ENCODE measurements at regions not wholly inside any gene's neighbourhood (a gene's known extent, or its start where the extent isn't known, plus 50 kb on each side); places are given as distances from the start of the nearest gene placed in this dataset.

DNA sequence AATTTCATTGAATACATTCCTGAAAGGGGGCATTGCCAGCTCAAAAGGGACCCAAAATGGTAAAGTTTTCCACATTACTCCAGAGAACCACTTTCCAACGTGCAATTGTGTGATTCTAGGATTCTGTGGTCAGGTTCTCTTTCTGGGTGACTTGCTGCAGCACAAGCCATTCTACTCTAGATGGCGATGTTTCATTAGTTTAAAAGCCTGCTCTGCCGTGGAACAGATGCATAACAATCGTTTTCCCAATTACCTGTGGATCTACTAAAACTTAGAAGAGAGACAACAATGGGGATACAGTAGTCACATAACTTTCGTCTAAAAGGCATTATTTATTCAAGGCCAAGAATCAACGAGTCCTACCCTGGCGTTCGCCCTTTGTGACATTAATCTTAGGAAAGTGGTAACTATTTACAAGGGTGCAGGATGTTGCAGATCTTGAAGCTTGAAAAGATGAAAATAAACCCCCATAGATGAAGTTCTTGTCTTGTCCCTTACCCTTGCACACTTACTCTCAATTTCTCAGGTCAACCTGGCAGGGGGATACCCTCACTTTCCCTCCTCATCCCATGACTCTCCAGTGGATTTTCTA, 400.9 kb downstream of the SNAPC1 start:
- intact Hi-C loops (cut with micrococcal nuclease), result loop anchor here (1.0 kb wide), 1 partner anchor 1113 kb away; no protein-coding TSS in a partner anchor
- POLR2A ChIA-PET, result no interaction called here
- FAIRE-seq, result peak; percentile 61

More for the DNA sequence above, 400.9 kb downstream of the SNAPC1 start:
- Histone ChIP-seq H3K27ac (ENCODE audit: extremely low read depth, low read depth, low read length) (no peak overlapping the region), H3K4me1 (replicated peaks in 1 of 2; ENCODE audit: control insufficient read depth in 2 of 2, insufficient read depth in 2 of 2, low read length in 2 of 2) (no peaks in the 10 kb centered on the region), H3K9ac (ENCODE audit: insufficient read depth in 1 of 2, low read depth in 2 of 2, low read length in 2 of 2) (no peak overlapping the region), H3K27me3 (ENCODE audit: control insufficient read depth in 2 of 2, insufficient read depth in 2 of 2, low read length in 2 of 2) (no peaks in the 10 kb centered on the region), H3K4me2 (ENCODE audit: insufficient read depth, low read length) (no peak overlapping the region), H3K4me3 (no peak overlapping the region), H3K9me3 (replicated peaks; ENCODE audit: control insufficient read depth, insufficient read depth, low read depth, low read length) (no peaks in the 10 kb centered on the region), H4K20me1 (replicated peaks; ENCODE audit: control insufficient read depth, insufficient read depth, low read length) (no peaks in the 10 kb centered on the region), H3K36me3 (ENCODE audit: control insufficient read depth, insufficient read depth, low read length) (no peaks in the 10 kb centered on the region), H3K9me1 (ENCODE audit: control insufficient read depth, insufficient read depth, low read length) (no peaks in the 10 kb centered on the region), H2AFZ (ENCODE audit: low read depth, low read length) (no peak overlapping the region), H3K79me2 (ENCODE audit: control insufficient read depth, insufficient read depth, low read length) (no peaks in the 10 kb centered on the region)
- in situ Hi-C loops (cut with MboI), result no loop called here
- TF ChIP-seq REST (IDR thresholded peaks at IDR 0.05; ENCODE audit: borderline replicate concordance) (peak; percentile 26; the same call in 1 of the 2 replicates), REST (CRISPR knock-in tag; IDR thresholded peaks at IDR 0.05; ENCODE audit: low read depth) (no peak), RAD21 (CRISPR knock-in tag; conservative IDR thresholded peaks at IDR 0.05 in 1 of 2, IDR thresholded peaks at IDR 0.05 in 1 of 2) (peak; percentile 43 to 68), CTCF (IDR thresholded peaks at IDR 0.05 in 2 of 3, conservative IDR thresholded peaks at IDR 0.05 in 1 of 3; ENCODE audit: insufficient read depth in 2 of 3, low read depth in 1 of 3, low read length in 3 of 3) (peak; percentile 38 to 61 (median 55)), BMI1 (IDR thresholded peaks at IDR 0.05; ENCODE audit: low read length) (no peak)
- CTCF ChIA-PET (ENCODE audit: low intra/inter-chr PET ratio), result no interaction called here
- no TSS peak for BruUV-seq (replicated peaks)
- whole genome bisulfite sequencing (ENCODE audit: insufficient coverage, low coverage, missing lambda C conversion rate), result under 1% methylated on average over 8 of the region's 8 CpGs
- peak; percentile 67 for ATAC-seq
- DNase-seq (ENCODE audit: extremely low read depth in 1 of 4, low spot score in 3 of 4), result peak; percentile 6 to 26 (median 14)
